ENCODE measurements at regions not wholly inside any gene's neighbourhood (a gene's known extent, or its start where the extent isn't known, plus 50 kb on each side); places are given as distances from the start of the nearest gene placed in this dataset.

DNA sequence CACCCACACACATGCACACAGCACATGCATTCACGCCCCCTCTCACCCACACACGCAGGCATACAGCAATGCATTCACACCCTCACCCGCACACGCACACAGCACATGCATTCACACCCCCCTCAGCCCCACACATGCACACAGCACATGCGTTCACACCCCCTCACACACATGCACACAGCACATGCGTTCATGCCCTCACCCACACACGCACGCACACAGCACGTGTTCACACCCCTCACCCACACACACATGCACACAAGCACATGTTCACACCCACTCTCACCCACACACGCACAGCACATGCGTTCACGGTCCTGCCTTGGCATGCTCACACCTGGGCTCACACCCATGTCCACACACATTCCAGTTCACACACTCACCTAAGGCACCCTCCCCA lies 64.2 kb downstream of the ENGASE start:
- FAIRE-seq, result no peak

DNA sequence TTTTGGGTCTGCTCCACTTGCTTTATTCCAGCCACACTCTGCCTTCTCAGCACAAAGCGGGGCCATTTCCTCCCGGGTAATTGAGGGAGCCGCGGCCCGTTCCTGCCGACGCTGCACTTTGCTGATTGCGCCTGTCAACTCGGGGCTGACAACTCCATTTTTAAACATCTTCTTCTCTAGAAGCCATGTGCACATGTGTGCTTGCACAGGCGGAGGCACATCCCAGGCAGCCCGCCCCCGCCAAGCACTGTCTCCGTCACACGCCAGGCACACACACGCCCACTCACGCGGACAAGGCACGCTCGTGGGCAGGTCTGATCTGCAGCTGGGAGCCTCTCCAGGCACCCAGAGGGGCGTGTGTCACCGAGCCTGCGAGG lies 63.2 kb downstream of the ENGASE start:
- no peak for FAIRE-seq

DNA sequence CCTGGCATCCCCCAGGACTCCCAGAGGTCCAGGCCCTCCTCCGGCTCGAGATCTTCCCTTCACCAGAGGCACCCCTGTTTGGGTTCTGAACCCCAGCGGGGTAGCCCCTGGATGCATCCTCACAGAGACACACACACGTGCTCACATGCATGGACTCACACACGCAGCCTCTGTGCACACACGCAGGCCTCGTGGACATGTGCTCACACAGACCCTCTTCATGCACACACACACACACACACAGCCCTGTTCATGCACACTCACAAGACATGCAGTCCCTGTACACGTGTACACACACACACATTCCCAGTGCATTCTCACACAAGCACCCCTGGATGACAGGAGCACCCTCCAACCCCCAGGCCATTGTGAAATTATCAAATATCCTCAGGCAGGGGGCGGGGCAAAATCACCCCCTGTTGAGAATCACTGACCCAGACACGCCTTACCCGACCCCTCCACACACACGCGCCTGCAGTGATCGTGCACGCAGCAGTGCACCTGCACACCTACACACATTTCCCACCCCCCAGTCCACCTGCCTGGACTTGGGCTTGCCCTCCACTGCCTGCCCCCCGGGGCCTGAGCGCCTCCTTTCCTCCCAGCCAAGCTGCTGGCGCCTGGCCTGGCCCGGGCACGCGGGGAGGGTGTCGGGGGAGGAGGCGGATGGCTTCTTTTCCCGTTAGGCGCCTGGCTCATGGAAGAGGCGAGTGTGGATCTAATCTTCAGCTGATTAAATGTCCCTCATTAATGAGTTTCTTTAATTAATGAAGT lies 62.6 kb downstream of the ENGASE start:
- no peak for FAIRE-seq

DNA sequence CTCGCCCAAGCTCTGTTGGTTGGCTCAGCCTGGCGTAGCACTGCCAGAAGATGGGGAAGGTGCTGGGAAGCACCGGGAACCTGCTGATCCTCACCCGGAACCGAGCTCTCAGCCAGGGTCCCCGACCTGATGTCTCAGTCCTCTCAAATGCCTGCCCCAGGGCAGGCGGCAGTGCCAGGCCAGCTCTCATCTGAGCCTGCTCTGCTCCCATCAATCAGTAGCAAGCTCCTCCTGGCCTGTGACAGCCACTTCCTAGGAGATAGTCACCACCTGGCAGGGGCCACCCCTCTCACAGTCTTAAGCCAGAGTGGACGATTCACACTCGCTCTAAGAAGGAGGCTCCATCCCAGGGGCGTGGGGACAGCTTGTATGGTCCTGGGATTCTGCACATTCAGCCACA lies 62.0 kb downstream of the ENGASE start:
- no peak for FAIRE-seq

All from A204.1 (cell line).